HL-60/S4 treated with retinoic acid at 250 ng/mL for 4 days and 3 days (cell line): ENCODE measurements at regions not wholly inside any gene's neighbourhood (a gene's known extent, or its start where the extent isn't known, plus 50 kb on each side); places are given as distances from the start of the nearest gene placed in this dataset.

ENCODE experiments used
- in situ Hi-C: fragments of 300-500 bp; cut with MboI; formaldehyde crosslinking; loops from 2 replicates; pipeline ENCODE4 v1.7.0; 2022; ENCODE audit warnings: low sequenced_read_pairs

GRCh38 chr17:34154961-34155730, 99.9 kb upstream of the CCL2 start:
- in situ Hi-C loops, result no loop called here

DNA sequence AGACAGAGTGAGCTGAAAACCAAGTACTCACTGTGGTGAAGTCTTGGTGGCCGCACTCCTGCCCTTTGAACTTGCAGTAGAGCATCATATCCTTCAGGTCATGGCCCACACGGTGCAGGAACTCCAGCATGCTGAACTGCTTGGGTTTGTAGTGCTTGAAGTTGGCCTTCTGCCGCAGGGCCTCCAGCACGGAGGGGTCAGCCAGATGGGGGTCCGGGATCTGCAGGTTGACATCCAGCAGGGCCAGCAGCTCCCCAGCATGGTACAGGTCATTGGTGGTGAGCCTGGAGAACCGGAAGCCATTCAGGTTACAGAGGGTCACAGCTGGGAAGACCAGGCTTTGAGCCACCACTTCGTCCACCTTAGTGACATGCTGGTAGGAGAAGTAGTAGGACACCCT, 99.1 kb upstream of the CCL2 start:
- in situ Hi-C loops, result no loop called here

DNA sequence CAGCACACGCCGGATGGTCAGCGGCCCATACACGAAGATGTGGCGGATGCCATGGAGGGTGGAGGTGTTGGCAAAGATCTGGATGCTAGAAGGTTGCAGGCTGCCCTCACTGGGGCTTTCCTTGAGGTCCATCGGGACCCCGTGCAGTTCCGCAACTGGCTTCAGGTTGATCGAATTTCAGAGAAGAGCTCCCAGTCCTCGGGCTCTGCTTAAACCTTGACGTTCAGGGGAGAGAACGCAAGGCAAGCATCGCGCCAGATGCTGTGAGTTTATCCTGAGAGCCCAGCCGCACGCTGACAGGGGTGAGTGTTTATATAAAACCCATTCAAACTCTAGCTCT, 98.7 kb upstream of the CCL2 start:
- in situ Hi-C loops, result no loop called here

DNA sequence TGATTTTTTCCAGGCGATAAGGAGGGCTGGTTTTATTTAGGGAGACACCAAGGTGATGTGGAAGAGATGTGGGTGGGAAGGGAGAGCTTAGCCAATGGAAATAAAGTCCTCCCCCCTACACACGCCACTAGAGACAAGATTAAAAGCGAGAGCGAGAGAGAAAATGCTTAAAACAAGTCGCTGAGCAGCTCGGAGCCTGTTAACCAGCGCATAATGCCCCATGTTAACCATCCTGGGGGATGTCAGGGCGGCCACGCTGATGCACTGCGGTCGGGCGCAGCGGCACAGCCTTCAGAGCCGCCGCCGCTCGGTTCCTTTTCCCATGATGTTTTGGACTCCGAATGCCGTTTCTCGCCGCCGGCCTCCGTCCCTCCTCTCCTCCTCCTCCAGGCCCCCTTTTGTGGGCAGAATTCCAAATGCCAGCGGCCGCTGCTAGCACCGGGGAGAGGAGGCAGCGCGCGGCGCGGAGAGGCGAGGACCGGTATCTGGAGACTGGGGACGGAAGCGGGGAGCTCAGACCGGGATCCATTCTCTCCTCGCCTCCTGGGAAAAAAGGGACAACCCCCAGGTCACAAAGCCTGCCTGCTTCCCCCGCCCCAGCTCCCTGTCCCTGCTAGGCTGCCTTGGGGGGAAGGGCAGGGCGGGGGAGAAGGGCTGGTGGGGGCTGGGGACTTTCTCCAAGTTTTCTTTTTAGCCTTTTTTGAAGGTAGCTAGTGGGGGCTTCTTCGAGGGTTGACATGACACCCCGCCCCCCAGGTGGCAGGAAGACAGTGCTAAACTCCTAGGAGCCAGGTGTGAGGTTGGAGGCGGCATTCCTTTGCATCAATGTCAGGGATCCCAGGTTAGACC, 98.1 kb upstream of the CCL2 start:
- in situ Hi-C loops, result no loop called here

DNA sequence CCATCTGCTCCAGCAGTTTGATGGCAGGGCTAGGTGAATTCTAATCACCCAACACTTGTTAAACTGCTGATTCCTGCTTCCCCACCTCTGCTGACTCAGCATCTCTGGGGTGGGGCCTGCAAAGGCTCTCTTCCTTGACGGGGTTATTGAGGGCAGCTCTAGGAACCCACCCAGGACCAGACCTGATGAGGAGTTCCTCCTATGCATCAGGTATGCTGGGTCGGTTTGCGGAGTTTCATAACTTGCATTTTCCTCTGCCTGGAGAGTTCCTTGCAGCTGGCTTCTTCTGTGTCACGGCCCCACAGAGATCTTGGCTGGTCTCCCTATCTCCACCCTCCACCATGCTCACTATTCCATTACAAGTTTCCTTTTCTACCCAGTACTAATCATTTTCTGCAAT, 93.4 kb upstream of the CCL2 start:
- in situ Hi-C loops, result no loop called here

GRCh38 chr17:34163123-34163522, 92.0 kb upstream of the CCL2 start:
- in situ Hi-C loops, result no loop called here

DNA sequence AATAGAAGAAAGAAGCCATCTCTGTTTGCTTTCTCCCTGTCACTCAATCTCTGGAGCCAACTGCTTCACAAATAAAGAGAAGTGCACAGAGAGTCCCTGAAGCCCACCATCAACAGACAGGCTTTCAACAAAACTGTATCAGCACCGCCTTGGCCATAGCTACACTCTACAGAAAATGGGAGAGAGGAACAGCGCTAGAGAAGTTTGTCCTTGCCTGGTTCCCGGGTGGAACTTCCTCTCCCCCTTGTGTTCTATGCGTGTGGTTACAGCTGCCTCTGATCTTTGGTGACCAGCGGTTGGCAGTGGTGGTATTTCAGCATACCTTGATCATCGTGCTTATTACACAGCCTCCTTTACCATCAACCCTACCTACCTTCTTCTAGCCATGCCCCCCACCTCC, 91.4 kb upstream of the CCL2 start:
- in situ Hi-C loops, result no loop called here

DNA sequence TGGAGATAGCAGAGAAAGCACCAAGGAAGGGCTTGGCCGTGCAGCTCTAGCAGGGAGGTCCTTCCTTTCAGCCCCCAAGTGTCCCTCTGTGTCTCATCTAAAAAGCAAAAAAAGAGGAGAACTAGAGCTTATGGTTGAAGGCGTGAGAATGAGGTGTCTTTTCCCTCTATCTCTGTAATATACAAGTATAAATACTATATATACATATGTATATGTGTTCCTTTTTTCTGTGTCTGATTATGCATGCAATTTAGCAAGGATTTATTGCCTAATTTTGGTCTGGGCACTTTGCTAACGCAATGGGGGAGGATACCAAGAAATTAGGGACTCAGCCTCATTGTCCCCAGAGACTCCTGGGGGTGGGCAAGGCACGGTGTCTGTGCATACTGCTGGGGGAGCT, 90.2 kb upstream of the CCL2 start:
- in situ Hi-C loops, result no loop called here

GRCh38 chr17:34166352-34166751, 88.7 kb upstream of the CCL2 start:
- in situ Hi-C loops, result no loop called here

DNA sequence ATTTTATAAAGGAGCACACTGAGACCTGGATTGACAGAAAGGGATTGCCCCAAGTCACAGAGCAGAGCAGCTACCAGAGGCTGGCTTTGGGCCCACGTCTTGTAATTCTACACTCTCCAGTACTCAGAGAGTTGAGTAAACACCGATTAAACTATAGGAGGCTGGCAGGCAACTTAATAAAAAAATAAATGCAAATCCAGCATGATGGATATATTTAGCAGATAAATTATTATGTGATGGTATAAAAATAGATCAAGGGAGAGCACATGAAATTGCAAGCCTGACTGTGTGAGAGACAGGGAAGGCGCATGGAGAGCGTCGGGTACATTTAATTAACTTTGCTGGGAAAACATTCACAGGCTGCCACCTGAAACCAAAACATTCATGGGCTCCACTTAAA, 87.7 kb upstream of the CCL2 start:
- in situ Hi-C loops, result no loop called here

- in situ Hi-C loops, result no loop called here
Observed at GRCh38 chr17:34168989-34169388, 86.1 kb upstream of the CCL2 start.

DNA sequence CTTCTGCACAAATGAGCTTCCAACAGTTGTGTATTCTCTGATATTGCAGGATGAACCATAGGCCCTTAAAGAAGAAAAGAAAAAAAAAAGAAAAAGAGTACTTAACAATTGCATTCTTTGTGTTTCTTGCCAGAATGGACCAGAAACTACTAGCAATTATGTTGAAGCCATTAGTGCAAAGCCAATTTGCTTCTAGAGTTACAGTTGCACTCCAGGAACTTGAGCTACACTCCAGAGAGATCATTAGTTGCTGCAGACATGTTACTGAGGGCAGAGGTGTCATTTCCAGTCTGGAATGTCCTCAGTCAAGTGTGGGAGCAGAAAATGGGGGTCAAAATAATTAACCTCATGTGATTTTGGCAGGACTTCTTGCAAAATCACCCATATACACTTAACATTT, 85.6 kb upstream of the CCL2 start:
- in situ Hi-C loops, result no loop called here

- in situ Hi-C loops, result no loop called here
Observed at GRCh38 chr17:34171245-34171818, 83.8 kb upstream of the CCL2 start.

DNA sequence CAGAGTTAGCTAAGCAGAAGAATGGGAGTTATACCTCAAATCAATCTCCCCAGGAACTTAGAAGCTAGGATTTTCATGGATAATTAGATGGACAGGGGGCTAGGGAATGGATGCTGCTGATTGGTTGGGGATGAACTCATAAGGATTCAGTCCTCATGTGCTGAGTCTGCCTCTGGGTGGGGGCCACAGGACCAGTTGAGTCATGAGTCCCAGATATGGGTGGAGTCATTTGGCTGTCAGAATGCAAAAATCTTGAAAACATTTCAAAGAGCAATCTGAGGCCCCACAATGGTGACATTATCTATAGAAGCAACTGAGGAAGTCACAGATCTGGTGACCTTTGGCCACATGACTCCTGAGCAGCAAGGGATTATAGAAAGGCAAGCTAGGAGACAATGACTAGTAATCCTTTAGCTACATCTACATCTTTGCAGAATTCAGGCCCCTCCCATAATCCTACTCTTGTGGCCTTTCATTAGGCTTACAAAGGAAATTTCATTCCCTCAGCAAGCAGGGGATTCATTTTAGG, 82.6 kb upstream of the CCL2 start:
- in situ Hi-C loops, result no loop called here

DNA sequence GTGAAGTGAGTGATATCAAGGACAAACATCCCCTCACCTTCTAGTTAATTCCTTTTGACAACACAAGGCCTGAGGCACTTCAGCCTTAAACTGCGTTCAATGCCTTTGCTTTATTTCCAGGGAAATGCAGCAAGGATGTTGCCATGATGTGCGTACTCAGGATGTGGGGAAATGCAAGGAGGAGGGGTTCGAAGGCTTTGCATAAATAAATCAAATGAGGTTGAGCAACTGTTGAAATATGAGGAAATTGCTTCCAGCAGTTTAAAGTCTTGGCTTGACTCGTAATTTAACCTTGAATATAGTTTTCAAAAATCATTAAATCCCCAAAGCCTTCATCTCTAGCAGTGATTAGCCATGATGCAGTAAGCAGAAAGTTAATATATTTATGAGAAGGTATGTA, 81.8 kb upstream of the CCL2 start:
- in situ Hi-C loops, result no loop called here

- in situ Hi-C loops, result no loop called here
Observed at GRCh38 chr17:34174496-34174895, 80.6 kb upstream of the CCL2 start.

DNA sequence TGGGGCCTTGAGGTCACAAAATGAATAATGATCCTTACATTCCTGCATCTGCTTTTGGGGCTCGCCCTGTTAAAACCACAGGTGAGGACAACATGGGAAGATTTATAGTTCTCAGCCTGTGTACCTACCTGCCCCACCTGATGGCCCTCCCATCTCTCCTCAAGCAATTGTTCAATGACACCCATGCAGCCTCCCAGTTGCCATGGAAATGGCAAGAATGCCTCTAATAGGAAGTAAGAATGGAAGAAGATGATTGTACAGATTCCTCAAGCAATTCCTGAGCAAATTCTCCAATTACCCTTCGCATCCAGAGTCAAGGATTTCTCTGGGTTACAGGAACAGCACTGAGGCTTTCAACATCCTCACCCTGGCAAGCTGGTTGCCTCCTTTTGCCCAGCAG, 78.6 kb upstream of the CCL2 start:
- in situ Hi-C loops, result no loop called here

- in situ Hi-C loops, result no loop called here
Observed at GRCh38 chr17:34177642-34178041, 77.4 kb upstream of the CCL2 start.

DNA sequence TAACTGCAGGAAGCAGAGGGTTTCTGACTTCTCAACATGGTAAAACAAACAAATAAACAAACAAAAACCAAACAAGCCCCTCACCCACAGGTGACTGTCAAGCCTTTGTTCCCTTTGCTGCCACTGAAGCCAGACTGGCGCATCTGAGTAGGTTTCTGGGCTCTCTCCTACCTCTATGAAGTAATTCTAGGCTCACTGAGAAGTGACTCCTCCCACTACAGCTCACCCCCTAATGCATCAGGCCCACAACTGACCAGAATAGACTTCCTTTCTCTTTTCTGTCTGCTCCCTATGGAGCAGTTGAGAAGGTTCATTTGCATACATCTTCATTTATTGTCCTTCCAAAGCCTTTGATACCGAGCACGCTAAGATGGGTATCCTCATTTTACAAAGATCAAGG, 77.0 kb upstream of the CCL2 start:
- in situ Hi-C loops, result no loop called here

DNA sequence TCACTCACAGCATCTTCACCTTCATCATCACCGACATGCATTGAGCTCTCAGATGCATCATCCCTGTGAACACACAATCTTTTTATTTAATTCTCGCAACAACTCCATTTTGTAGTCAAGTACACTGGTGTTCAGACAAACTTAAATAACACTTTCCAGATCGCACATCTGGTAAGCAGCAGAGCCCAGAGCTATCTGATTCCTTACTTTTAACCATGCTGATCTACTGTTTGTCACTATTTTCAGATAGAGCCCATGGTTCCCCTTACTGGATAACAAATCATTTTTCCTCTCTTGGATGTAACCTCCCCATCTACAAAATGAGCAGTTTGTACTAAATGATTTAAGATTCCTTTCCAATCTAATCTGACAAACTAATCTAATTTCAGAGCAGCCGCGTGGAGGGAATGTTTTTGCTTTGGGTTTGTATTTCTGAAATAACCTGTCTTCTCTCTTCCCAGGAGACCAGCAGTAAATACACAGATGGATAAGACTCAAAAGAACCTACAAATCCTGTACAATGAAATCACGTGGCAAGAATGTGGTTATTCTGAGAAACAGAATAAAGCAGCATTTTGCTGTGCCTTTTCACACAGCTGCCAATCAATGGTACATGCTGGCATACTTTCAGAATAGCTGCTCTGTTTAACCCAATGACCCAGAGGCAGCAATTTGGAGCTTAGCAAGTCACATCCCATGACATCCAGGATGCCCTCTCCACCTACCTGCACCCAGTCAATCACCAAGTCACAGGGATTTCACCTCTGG, 72.9 kb upstream of the CCL2 start:
- in situ Hi-C loops, result no loop called here

DNA sequence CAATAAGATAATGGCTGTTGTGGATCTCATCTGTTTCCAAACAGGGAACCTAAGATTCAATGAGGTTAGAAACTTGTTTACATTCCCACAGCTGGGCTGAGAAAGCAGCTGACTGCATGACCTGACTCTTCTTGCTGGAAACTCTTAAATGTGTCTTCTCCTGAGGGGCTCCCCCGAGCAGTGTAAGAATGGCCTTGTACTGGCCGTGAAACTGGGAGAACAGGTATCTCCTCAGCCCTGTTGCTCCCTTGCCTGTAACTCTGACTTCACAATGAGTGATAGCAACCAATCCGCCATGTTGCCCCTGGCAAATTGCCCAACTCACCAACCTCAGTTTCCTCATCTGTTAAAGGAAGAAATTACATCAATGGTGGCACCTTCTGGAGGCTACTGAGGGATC, 59.1 kb upstream of the CCL2 start:
- in situ Hi-C loops, result no loop called here
